Spleen (tissue), 11 donors: ENCODE measurements at regions not wholly inside any gene's neighbourhood (a gene's known extent, or its start where the extent isn't known, plus 50 kb on each side); places are given as distances from the start of the nearest gene placed in this dataset.
A peak's percentile ranks its signal among the peaks of the same experiment; 100 is the strongest.

ENCODE experiments used
- DNase-seq: peaks from one replicate; pipeline ENCODE4 v3.0.0-alpha.2; 2020
- H3K27ac ChIP-seq, 8 donors: fragments of 200-600 bp; sonication (generic) in 7 of 8; 1 replicate in 4 of 8; 2 replicates in 4 of 8; pipeline versions ENCODE4 v1.5.0 to v1.8.0; 2016 to 2021; ENCODE audit warnings: inconsistent platforms in 4 of 8, mild to moderate bottlenecking in 4 of 8, moderate library complexity in 1 of 8
- H3K27me3 ChIP-seq, 7 donors: fragments of 200-600 bp; sonication (generic) in 6 of 7; replicated peaks in 1 of 7; 1 replicate in 4 of 7; 2 replicates in 3 of 7; pipeline versions ENCODE4 v1.5.0 to v1.8.0; 2016 to 2021; ENCODE audit warnings: inconsistent platforms in 3 of 7, mild to moderate bottlenecking in 1 of 7
- H3K36me3 ChIP-seq, 6 donors: fragments of 200-600 bp; sonication (generic) in 5 of 6; 1 replicate in 4 of 6; 2 replicates in 2 of 6; pipeline versions ENCODE4 v1.5.0 to v1.8.0; 2016 to 2021; ENCODE audit warnings: inconsistent platforms in 2 of 6
- H3K4me1 ChIP-seq, 6 donors: fragments of 200-600 bp; sonication (generic) in 5 of 6; 1 replicate in 3 of 6; 2 replicates in 3 of 6; pipeline versions ENCODE4 v1.5.0 to v1.8.0; 2016 to 2021; ENCODE audit warnings: inconsistent platforms in 3 of 6
- H3K4me3 ChIP-seq, 8 donors: fragments of 200-600 bp; sonication (generic) in 7 of 8; 1 replicate in 4 of 8; 2 replicates in 4 of 8; pipeline versions ENCODE4 v1.5.0 to v1.8.0; 2016 to 2021; ENCODE audit warnings: inconsistent platforms in 4 of 8, mild to moderate bottlenecking in 4 of 8, moderate library complexity in 2 of 8
- H3K9me3 ChIP-seq, 8 donors: fragments of 200-600 bp; sonication (generic) in 7 of 8; 1 replicate in 4 of 8; 2 replicates in 4 of 8; pipeline versions ENCODE4 v1.5.0 to v1.8.0; 2016 to 2021; ENCODE audit warnings: inconsistent platforms in 4 of 8
- POLR2A ChIP-seq, 3 donors: fragments of 450-650 bp; IDR thresholded peaks; one replicate each; pipeline ENCODE4 v1.5.1; 2017; ENCODE audit warnings: antibody characterized with exemption in 3 of 3, mild to moderate bottlenecking in 1 of 3
- POLR2AphosphoS5 ChIP-seq, 3 donors: sonication (generic); formaldehyde crosslinking; IDR thresholded peaks; one replicate each; pipeline ENCODE4 v1.5.1; 2017; ENCODE audit warnings: antibody characterized with exemption in 3 of 3
- whole genome bisulfite sequencing, 5 donors: extraction: QIAGEN DNeasy Blood & Tissue Kit in 3 of 5; methylation state at CpG; one replicate each; pipeline versions ENCODE4 v1.1.5 to v1.1.7; 2013 to 2018; 5-methylcytosine and 5-hydroxymethylcytosine counted together
- intact Hi-C: fragments of 100-400 bp; cut with DNase I; formaldehyde crosslinking; loops from one replicate; pipeline ENCODE4 v1.15.0; 2023; ENCODE audit warnings: low total_unique reads
- TF ChIP-seq, protein P1 (sequence below), 11 experiments: fragments of 200-600 bp in 7 of 11; fragments of 450-650 bp in 4 of 11; sonication (generic) in 4 of 11; IDR thresholded peaks in 8 of 11; conservative IDR thresholded peaks in 3 of 11; 1 replicate in 7 of 11; 2 replicates in 4 of 11; pipeline versions ENCODE4 v1.4.0 to v1.8.0; 2016 to 2021; ENCODE audit warnings: antibody characterized with exemption in 11 of 11, inconsistent platforms in 4 of 11, mild to moderate bottlenecking in 1 of 11
- donor health status: healthy with polysubstance abuse.
- donor health status: DM: no; HTN: no; CAD: no; lungs with moderate emphysema.
- donor health status: DM: no; HTN: no; CAD: no.
- donor health status: Bipolar disorder and iron deficiency.
- donor health status: healthy.
- donor health status: DM: no; HTN: no; CAD: no.
- donor health status: DM: yes; HTN: yes; CAD: no.

DNA sequence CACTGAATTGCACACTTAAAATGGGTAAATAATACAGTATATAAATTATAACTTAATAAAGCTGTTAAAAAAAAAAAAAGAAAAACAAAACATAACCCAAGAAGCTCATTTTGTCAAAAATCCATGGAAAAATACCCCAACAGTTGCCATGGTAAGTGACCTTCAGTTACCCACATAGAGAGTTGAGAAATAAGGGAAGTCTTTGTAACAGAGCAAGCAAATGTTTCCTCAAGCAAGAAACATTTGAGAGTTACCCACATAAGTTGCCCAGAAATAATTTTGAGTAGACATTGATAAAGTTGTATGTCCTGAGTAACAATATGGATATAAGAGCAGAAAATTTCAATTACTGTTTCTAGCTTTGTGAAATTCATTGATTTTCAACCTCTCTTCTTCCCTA lies 227.4 kb downstream of the CCDC59 start:
- DNase-seq = no peak
- intact Hi-C loops = no loop called here

DNA sequence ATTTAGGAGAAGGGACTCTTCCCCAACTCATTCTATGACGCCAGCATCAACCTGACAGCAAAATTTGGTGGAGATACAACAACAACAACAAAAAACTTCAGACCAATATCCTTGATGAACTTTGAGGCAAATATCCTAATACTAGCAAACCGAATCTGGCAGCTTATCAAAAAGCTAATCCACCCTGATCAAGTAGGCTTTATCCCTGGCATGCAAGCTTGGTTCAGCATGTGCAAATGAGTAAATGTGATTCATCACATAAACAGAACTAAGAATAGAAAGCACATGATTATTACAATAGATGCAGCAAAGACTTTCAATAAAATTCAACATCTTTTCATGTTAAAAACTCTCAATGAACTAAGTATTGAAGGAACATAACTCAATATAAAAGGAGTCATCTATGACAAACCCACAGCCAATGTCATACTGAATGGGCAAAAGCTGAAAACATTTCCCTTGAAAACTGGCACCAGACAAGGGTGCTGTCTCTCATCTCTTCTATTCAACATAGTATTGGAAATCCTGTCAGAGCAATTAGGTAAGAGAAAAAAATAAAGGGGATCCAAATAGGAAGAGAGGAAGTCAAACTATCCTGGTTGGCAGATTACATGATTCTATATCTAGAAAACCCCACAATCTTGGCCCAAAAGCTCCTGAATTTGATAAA lies 233.3 kb downstream of the CCDC59 start:
- DNase-seq = no peak
- no peaks in the 10 kb centered on the region for H3K36me3 ChIP-seq
- no peak overlapping the region for H3K4me3 ChIP-seq
- H3K27ac ChIP-seq = no peak overlapping the region
- 46 to 76% (median 67%) methylated on average over 2 of the region's 2 CpGs for WGBS, 5 donors
- no peaks in the 10 kb centered on the region for H3K27me3 ChIP-seq
- H3K9me3 ChIP-seq = peaks cover 0 to 29% (median 0%) of the 10 kb centered on the region in 8 donors
- TF ChIP-seq POLR2A (IDR thresholded peaks at IDR 0.05) (no peak), POLR2AphosphoS5 (IDR thresholded peaks at IDR 0.05) (no peak)
- TF ChIP-seq, protein P1, sequence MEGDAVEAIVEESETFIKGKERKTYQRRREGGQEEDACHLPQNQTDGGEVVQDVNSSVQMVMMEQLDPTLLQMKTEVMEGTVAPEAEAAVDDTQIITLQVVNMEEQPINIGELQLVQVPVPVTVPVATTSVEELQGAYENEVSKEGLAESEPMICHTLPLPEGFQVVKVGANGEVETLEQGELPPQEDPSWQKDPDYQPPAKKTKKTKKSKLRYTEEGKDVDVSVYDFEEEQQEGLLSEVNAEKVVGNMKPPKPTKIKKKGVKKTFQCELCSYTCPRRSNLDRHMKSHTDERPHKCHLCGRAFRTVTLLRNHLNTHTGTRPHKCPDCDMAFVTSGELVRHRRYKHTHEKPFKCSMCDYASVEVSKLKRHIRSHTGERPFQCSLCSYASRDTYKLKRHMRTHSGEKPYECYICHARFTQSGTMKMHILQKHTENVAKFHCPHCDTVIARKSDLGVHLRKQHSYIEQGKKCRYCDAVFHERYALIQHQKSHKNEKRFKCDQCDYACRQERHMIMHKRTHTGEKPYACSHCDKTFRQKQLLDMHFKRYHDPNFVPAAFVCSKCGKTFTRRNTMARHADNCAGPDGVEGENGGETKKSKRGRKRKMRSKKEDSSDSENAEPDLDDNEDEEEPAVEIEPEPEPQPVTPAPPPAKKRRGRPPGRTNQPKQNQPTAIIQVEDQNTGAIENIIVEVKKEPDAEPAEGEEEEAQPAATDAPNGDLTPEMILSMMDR (IDR thresholded peaks at IDR 0.05 in 8 of 11, conservative IDR thresholded peaks at IDR 0.05 in 3 of 11) = no peak
- intact Hi-C loops = no loop called here
- no peaks in the 10 kb centered on the region for H3K4me1 ChIP-seq

More for the DNA sequence above, 227.4 kb downstream of the CCDC59 start:
- no peaks in the 10 kb centered on the region for H3K36me3 ChIP-seq
- no peak overlapping the region for H3K4me3 ChIP-seq
- TF ChIP-seq POLR2AphosphoS5 (IDR thresholded peaks at IDR 0.05) (no peak), POLR2A (IDR thresholded peaks at IDR 0.05) (no peak)
- TF ChIP-seq, protein P1 (IDR thresholded peaks at IDR 0.05 in 8 of 11, conservative IDR thresholded peaks at IDR 0.05 in 3 of 11) = no peak
- peaks cover 0 to 10% (median 0%) of the 10 kb centered on the region in 8 donors for H3K9me3 ChIP-seq
- H3K27ac ChIP-seq = peak overlapping the region in 1 of 8 donors; percentile 32
- H3K4me1 ChIP-seq = no peaks in the 10 kb centered on the region
- H3K27me3 ChIP-seq = no peaks in the 10 kb centered on the region

DNA sequence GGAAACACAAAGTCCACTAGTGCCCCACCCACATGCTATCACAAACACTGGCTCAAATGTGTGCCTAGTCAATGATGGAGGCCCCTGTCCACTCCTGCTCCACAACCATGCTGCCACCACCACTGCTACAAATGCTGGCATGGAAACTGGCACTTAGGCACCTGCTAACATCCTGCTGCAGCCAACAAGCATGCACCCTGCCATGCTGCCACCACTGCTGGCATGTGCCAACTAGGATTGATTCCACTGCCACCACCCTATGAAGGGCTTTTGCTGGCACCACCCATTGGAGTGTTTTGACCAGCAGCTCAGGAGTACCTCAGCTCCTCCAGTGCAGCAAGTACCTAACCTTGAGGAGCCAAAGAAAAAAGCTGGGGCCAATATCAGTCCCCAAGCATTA lies 236.6 kb downstream of the CCDC59 start:
- no peaks in the 10 kb centered on the region for H3K4me1 ChIP-seq
- TF ChIP-seq POLR2AphosphoS5 (IDR thresholded peaks at IDR 0.05) (no peak), POLR2A (IDR thresholded peaks at IDR 0.05) (no peak)
- TF ChIP-seq, protein P1 (IDR thresholded peaks at IDR 0.05 in 8 of 11, conservative IDR thresholded peaks at IDR 0.05 in 3 of 11) = no peak
- no peaks in the 10 kb centered on the region for H3K27me3 ChIP-seq
- intact Hi-C loops = no loop called here
- H3K4me3 ChIP-seq = no peak overlapping the region
- no peak overlapping the region for H3K27ac ChIP-seq
- peaks cover 0 to 33% (median 0%) of the 10 kb centered on the region in 8 donors for H3K9me3 ChIP-seq
- no peaks in the 10 kb centered on the region for H3K36me3 ChIP-seq
- no peak for DNase-seq

DNA sequence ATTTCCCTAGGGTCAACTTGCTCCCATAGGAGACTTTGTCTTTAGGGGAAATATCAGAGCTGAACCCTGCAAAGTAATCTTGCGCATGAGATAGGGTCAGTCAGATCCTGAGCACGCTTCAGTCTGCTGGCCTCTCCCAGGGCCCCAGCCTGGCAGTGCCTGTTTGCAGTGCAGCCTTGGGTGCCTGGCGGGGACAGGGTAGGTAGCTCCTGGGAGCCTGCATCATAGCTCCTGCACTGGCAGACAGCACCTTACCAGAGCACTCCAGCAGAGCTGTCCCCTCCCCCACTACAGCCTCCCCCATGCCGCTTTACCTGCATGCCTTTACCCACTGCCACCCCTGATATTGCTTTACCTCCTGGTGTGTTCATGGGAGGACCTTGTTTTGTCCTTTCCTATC lies 237.3 kb downstream of the CCDC59 start:
- WGBS, 5 donors = 78 to 99% (median 91%) methylated on average over 4 of the region's 4 CpGs
- DNase-seq = peak; percentile 59
- TF ChIP-seq, protein P1 (IDR thresholded peaks at IDR 0.05 in 8 of 11, conservative IDR thresholded peaks at IDR 0.05 in 3 of 11) = no peak
- no peak for TF ChIP-seq POLR2AphosphoS5 (IDR thresholded peaks at IDR 0.05)

More for the DNA sequence above, 237.3 kb downstream of the CCDC59 start:
- intact Hi-C loops = no loop called here
- H3K9me3 ChIP-seq = peaks cover 0 to 33% (median 0%) of the 10 kb centered on the region in 8 donors
- H3K27me3 ChIP-seq = no peaks in the 10 kb centered on the region
- no peak overlapping the region for H3K27ac ChIP-seq
- H3K36me3 ChIP-seq = no peaks in the 10 kb centered on the region
- no peaks in the 10 kb centered on the region for H3K4me1 ChIP-seq
- H3K4me3 ChIP-seq = no peak overlapping the region
